ENCODE measurements at regions not wholly inside any gene's neighbourhood (a gene's known extent, or its start where the extent isn't known, plus 50 kb on each side); places are given as distances from the start of the nearest gene placed in this dataset.
A peak's percentile ranks its signal among the peaks of the same experiment; 100 is the strongest.

- no peak for TF ChIP-seq ELF1 (IDR thresholded peaks at IDR 0.05)
Observed at GRCh38 chr7:113483657-113484056, 365.3 kb upstream of the SMIM30 start (continued).

GRCh38 chr7:113480537-113480936 lies 362.2 kb upstream of the SMIM30 start:
- peak overlapping the region; percentile 33; the same call in 1 of the 2 replicates for H2AFZ ChIP-seq (ENCODE audit: low read depth)
- no peaks in the 10 kb centered on the region for H3K79me2 ChIP-seq (ENCODE audit: insufficient read depth)
- 0% methylated on average over 3 of the region's 3 CpGs for WGBS (ENCODE audit: low lambda C conversion rate)
- H3K36me3 ChIP-seq (replicated peaks in 1 of 2; ENCODE audit: control insufficient read depth in 1 of 2, insufficient read depth in 2 of 2, low read length in 1 of 2), result no peaks in the 10 kb centered on the region
- no peak overlapping the region for H3K27ac ChIP-seq (ENCODE audit: low read depth in 2 of 2, low read length in 1 of 2)
- H4K20me1 ChIP-seq (ENCODE audit: insufficient read depth), result no peaks in the 10 kb centered on the region
- POLR2A ChIA-PET, result no interaction called here
- CTCF ChIA-PET, result no interaction called here
- H3K27me3 ChIP-seq (ENCODE audit: insufficient read depth), result no peaks in the 10 kb centered on the region
- H3K9ac ChIP-seq, result no peak overlapping the region
- no peaks in the 10 kb centered on the region for H3K4me1 ChIP-seq (ENCODE audit: control insufficient read depth in 1 of 2, insufficient read depth in 2 of 2, low read depth in 1 of 2, low read length in 1 of 2)
- no peaks in the 10 kb centered on the region for H3K9me3 ChIP-seq
- TF ChIP-seq USF1 (IDR thresholded peaks at IDR 0.05; ENCODE audit: borderline replicate concordance, low read depth) (no peak), ELF1 (IDR thresholded peaks at IDR 0.05) (no peak), RXRA (IDR thresholded peaks at IDR 0.05; ENCODE audit: borderline replicate concordance, low read depth) (no peak), IRF3 (IDR thresholded peaks at IDR 0.05; ENCODE audit: low read depth, low read length) (no peak), MEF2A (IDR thresholded peaks at IDR 0.05; ENCODE audit: borderline replicate concordance, low read depth) (no peak), USF2 (IDR thresholded peaks at IDR 0.05; ENCODE audit: borderline replicate concordance, low read depth, low read length) (no peak), TCF12 (IDR thresholded peaks at IDR 0.05) (no peak), SIN3A (IDR thresholded peaks at IDR 0.05; ENCODE audit: borderline replicate concordance, low read depth, low read length) (no peak), RCOR1 (IDR thresholded peaks at IDR 0.05; ENCODE audit: low read length) (no peak), RFX5 (IDR thresholded peaks at IDR 0.05; ENCODE audit: low read length) (no peak), FOXJ3 (CRISPR knock-in tag; IDR thresholded peaks at IDR 0.05) (no peak), FOXM1 (IDR thresholded peaks at IDR 0.05; ENCODE audit: low read depth) (no peak), FOSL2 (IDR thresholded peaks at IDR 0.05; ENCODE audit: borderline replicate concordance, low read depth) (no peak), GATA2 (CRISPR knock-in tag; IDR thresholded peaks at IDR 0.05) (no peak), EP300 (IDR thresholded peaks at IDR 0.05; ENCODE audit: borderline replicate concordance in 1 of 2, low read depth in 1 of 2, low read length in 1 of 2) (no peak), ZBTB33 (IDR thresholded peaks at IDR 0.05; ENCODE audit: borderline replicate concordance, low read depth) (no peak)
- no peaks in the 10 kb centered on the region for H3F3A ChIP-seq (replicated peaks; ENCODE audit: insufficient read depth)
- H3K9me2 ChIP-seq, result no peaks in the 10 kb centered on the region
- no peak overlapping the region for H3K4me3 ChIP-seq (ENCODE audit: low read depth in 2 of 2, low read length in 1 of 2)
- no peak for DNase-seq
- no peak overlapping the region for H3K4me2 ChIP-seq
